ENCODE measurements at regions not wholly inside any gene's neighbourhood (a gene's known extent, or its start where the extent isn't known, plus 50 kb on each side); places are given as distances from the start of the nearest gene placed in this dataset.

GRCh38 chr5:174189654-174190541 is 144.4 kb downstream of the NSG2 start:
- H3K4me3 ChIP-seq = no peak overlapping the region
- H3K36me3 ChIP-seq = no peaks in the 10 kb centered on the region
- H3K4me1 ChIP-seq = no peaks in the 10 kb centered on the region
- WGBS, 5 donors = 47 to 57% (median 53%) methylated on average over 17 to 19 of the region's 19 CpGs
- no peak overlapping the region for H3K27ac ChIP-seq
- no peak for DNase-seq
- intact Hi-C loops (cut with DNase I; ENCODE audit: low total_unique reads) = no loop called here
- peaks cover 0 to 37% (median 0%) of the 10 kb centered on the region in 7 donors for H3K27me3 ChIP-seq (replicated peaks in 1 of 7)
- H3K9me3 ChIP-seq = no peaks in the 10 kb centered on the region
- no peak for TF ChIP-seq CTCF (IDR thresholded peaks at IDR 0.05 in 8 of 11, conservative IDR thresholded peaks at IDR 0.05 in 3 of 11)
- no peak for TF ChIP-seq POLR2A (IDR thresholded peaks at IDR 0.05)

DNA sequence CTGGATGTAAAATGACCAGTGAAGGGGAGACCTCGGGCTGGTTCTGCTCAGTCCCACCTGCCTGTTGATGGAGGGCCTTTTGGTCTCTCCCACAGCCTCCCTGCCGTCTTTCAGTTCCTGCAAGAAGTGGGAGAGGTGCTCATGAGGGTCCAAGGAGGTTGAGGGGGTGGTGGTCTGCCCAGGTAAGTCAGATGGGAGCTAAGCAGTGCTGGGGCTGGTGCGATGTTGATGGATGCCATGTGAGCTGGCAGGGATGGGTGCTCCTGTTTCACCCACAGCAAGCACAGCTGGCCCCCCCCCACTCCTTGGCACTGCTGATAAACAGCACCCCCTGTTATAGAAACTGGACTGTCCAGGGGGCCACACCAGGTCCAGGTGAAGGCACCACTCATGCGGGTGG is 145.6 kb downstream of the NSG2 start:
- intact Hi-C loops (cut with DNase I; ENCODE audit: low total_unique reads) = no loop called here
- Histone ChIP-seq H3K4me1 (no peaks in the 10 kb centered on the region), H3K27ac (no peak overlapping the region), H3K27me3 (replicated peaks in 1 of 7) (peaks cover 0 to 42% (median 0%) of the 10 kb centered on the region in 7 donors), H3K36me3 (no peaks in the 10 kb centered on the region), H3K4me3 (no peak overlapping the region), H3K9me3 (no peaks in the 10 kb centered on the region)
- TF ChIP-seq CTCF (IDR thresholded peaks at IDR 0.05 in 8 of 11, conservative IDR thresholded peaks at IDR 0.05 in 3 of 11) (no peak), POLR2AphosphoS5 (IDR thresholded peaks at IDR 0.05) (no peak), POLR2A (IDR thresholded peaks at IDR 0.05) (no peak)
- WGBS, 5 donors = 71 to 85% (median 75%) methylated on average over 2 to 4 of the region's 4 CpGs
- no peak for DNase-seq

GRCh38 chr5:174191850-174192655 is 146.5 kb downstream of the NSG2 start:
- Histone ChIP-seq H3K27ac (no peak overlapping the region), H3K4me1 (no peaks in the 10 kb centered on the region), H3K4me3 (no peak overlapping the region), H3K9me3 (no peaks in the 10 kb centered on the region), H3K27me3 (replicated peaks in 1 of 7) (peaks cover 0 to 38% (median 0%) of the 10 kb centered on the region in 7 donors), H3K36me3 (no peaks in the 10 kb centered on the region)
- WGBS, 5 donors = 61 to 75% (median 68%) methylated on average over 10 of the region's 10 CpGs
- TF ChIP-seq CTCF (IDR thresholded peaks at IDR 0.05 in 8 of 11, conservative IDR thresholded peaks at IDR 0.05 in 3 of 11) = no peak
- TF ChIP-seq POLR2AphosphoS5 (IDR thresholded peaks at IDR 0.05) = no peak
- TF ChIP-seq POLR2A (IDR thresholded peaks at IDR 0.05) = no peak
- DNase-seq = no peak
- intact Hi-C loops (cut with DNase I; ENCODE audit: low total_unique reads) = no loop called here

DNA sequence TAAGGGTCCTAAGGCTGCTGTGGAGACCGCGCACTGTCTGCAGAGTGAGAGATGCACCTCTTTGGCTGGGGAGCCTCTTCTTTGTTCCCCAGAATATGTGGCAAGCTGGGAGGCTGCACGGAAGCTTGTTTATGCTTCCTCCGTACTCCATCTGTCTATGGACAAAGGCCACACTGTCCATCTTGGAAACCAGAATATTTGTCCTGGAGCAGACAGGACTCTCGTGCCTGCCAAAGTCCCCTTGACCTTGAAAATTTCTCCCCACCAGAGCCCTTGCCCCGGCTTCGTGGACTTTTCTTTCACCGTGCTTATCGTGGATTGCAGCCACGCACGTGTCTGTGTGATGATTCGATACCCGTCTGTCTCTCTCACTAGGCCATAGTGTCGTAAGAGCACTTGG is 147.4 kb downstream of the NSG2 start:
- H3K27me3 ChIP-seq (replicated peaks in 1 of 7) = peaks cover 0 to 38% (median 0%) of the 10 kb centered on the region in 7 donors
- WGBS, 5 donors = 86 to 93% (median 89%) methylated on average over 14 of the region's 14 CpGs
- no peaks in the 10 kb centered on the region for H3K36me3 ChIP-seq
- intact Hi-C loops (cut with DNase I; ENCODE audit: low total_unique reads) = no loop called here
- no peaks in the 10 kb centered on the region for H3K4me1 ChIP-seq
- no peak overlapping the region for H3K27ac ChIP-seq
- no peak for TF ChIP-seq CTCF (IDR thresholded peaks at IDR 0.05 in 8 of 11, conservative IDR thresholded peaks at IDR 0.05 in 3 of 11)
- TF ChIP-seq POLR2A (IDR thresholded peaks at IDR 0.05) = no peak
- no peak for TF ChIP-seq POLR2AphosphoS5 (IDR thresholded peaks at IDR 0.05)
- no peak overlapping the region for H3K4me3 ChIP-seq
- DNase-seq = no peak
- no peaks in the 10 kb centered on the region for H3K9me3 ChIP-seq
